Heart left ventricle (tissue), 13 donors: ENCODE measurements at regions not wholly inside any gene's neighbourhood (a gene's known extent, or its start where the extent isn't known, plus 50 kb on each side); places are given as distances from the start of the nearest gene placed in this dataset.

Source experiments
- CTCF ChIP-seq, 12 donors: fragments of 200-600 bp; sonication (generic) in 4 of 12; IDR thresholded peaks; one replicate each; pipeline versions ENCODE4 v1.5.0 to v1.8.0; 2018 to 2022; ENCODE audit warnings: antibody characterized with exemption in 12 of 12, mild to moderate bottlenecking in 5 of 12
- POLR2A ChIP-seq, 2 donors: fragments of 450-650 bp; IDR thresholded peaks; one replicate each; pipeline ENCODE4 v1.6.1; 2017; ENCODE audit warnings: antibody characterized with exemption in 2 of 2, mild to moderate bottlenecking in 2 of 2, moderate library complexity in 2 of 2
- donor health status: ischemic (EF 13 %, LVEDD 7.1; RV severe dilation, severe dysfunction).
- donor health status: DM: no; HTN: yes; CAD: no.
- donor health status: DM: no; HTN: no; CAD: no.
- donor health status: ischemic (EF 25% LVEDD 6.9; RV normal size, moderate dysfunction).
- donor health status: ischemic (EF 25% LVEDD 5.7; RV mildly dilated, moderate dysfunction).
- donor health status: ischemic (EF 35%, LVEDD 5.7; RV mildly dilated, moderate dysfunction).
- donor health status: nonischemic (EF 11% LVEDD 7.7; RV severe dilation, severe dysfunction).
- donor health status: DM: yes; HTN: yes; CAD: no.
- donor health status: PGD.
- donor health status: ischemic (EF 29% LVEDD 5.4; RV normal size, mild dysfunction).
- donor health status: nonischemic (EF 23%, LVEDD 6.1; RV moderate dilation, normal function).

GRCh38 chr14:98391061-98391460 lies 880.9 kb downstream of the BCL11B start:
- no peak for TF ChIP-seq CTCF (IDR thresholded peaks at IDR 0.05)
- TF ChIP-seq POLR2A (IDR thresholded peaks at IDR 0.05) = no peak
